AML-193 (cell line): ENCODE measurements at regions not wholly inside any gene's neighbourhood (a gene's known extent, or its start where the extent isn't known, plus 50 kb on each side); places are given as distances from the start of the nearest gene placed in this dataset.
"Not testable (repeated sequence)": the region's sequence is repeated elsewhere in the genome, so short reads cannot be mapped to it uniquely, and the experiment has no call there.

ENCODE experiments used
- DNase-seq, 2 experiments: peaks; one replicate each; lab custom pipeline; 2025; lab: John Stamatoyannopoulos, UW

DNA sequence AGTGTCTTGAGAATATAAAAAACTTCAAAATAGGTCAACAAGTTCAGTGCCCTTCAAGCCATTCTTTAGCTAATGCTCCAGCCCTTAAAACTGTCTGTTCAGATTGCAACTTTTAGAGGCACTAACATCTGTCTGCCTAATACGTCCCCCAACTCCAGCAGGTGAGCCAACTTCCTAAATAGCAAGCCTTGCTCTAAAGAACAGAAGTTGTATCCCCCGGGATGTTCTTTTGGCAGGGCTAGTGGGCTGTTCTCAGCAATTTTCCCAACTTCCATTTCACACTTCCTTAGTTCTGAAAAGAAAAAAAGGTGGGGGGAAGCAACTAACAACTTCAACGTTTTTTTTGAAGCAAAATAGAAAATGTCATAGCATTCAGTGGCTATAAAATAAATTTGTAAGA is 290.0 kb upstream of the PTCHD4 start:
- no peak for DNase-seq

DNA sequence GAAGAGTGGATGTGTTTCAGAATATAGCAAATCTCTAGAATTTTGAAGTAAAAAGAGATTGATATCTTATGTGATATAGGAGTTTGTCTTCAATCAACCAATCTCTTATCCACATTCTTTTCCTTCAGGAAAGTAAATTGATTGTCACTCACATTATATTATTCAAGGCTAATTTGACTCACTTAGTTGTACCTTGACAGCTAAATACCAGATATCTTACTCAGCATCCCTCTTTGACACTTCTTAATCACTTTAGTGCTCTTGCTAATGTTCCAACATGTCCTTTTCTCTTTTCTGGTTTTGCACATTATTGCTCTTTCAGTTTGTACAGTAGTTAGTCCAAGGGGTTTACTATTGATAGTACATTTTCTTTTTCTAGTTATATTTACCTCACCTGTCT is 286.9 kb upstream of the PTCHD4 start:
- DNase-seq, result no peak

DNA sequence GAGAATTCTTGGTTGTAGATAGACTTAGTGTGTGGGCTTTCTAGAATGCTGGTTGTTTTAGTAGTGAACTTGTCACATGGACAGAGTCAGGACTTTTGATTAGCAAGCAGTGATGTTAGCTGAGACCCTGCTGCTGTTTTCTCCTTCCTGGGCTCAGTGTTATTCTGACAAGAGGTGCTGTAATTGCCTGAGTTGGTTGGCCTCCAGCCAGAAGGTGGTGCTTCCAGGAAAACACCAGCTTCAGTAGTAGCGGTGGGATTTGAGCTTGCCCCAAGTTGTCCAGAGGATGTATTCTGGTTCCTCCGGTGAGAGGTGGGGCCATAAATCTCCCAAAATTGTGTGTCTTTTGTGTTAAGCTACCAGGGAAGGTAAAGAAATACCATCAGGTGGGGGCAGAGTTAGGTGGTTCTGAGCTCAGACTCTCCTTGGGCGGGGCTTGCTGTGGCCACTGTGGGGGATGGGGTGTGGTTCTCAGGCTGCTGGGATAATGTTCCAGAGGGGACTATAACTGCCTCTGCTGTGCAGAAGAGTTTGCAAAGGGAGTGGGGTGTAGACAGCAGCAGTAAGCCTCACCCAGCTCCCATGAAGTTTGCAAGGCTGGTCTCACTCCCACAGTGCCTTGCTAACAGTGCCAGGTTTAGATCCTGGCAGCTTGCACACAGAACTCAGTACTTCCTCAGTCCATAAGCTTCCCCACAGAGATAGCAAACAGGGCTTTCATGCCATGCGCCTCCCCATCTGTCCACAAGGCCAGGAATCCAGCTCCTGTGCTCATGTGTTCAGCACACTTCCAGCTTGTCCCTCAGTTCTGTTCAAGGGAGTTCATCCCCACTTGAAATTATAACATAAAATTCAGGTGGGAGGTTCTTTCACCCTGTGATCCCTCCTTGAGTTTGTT is 278.4 kb upstream of the PTCHD4 start:
- no peak for DNase-seq

DNA sequence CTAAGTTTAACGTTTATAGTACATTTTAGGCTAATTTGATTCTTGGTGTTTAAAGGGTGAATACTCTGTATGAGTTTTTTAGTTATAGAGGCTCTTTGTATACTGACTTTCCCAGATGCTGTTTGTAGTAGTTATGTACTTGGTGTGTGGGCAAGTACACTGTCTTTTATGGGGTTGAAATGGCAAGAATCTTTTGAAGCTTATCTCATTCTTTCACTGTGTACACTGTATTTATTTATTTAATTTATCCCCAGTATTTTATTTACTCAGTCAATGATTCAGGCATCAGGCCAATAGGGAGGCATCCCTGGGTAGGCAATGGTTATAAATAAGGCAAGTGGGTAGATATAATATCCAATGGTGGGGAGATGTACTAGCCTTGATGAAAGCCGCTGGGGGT is 277.0 kb upstream of the PTCHD4 start:
- DNase-seq, result no peak

DNA sequence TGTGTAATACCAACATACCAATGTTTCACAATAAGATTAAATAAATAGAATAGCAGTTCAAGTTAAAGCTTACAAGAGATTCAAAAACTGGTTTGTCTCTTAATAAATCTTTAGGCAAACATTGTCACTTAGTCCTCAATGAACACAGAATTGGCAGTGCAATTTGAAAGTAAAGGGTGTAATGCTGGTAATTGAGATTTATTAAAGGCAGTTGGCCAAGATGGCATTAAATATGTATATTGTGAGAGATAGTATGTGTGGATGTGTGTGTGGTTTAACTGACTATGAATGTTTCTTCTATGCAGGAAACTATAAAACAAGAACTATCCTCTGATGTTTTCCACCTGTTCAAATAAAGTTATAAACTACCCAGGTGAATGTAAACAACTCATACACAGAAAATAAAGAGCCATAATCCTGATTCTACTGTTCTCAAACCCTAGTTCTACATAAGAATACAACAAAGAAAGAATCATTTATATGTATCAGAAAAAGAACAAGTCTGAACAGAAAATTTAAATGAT is 267.9 kb upstream of the PTCHD4 start:
- no peak for DNase-seq

DNA sequence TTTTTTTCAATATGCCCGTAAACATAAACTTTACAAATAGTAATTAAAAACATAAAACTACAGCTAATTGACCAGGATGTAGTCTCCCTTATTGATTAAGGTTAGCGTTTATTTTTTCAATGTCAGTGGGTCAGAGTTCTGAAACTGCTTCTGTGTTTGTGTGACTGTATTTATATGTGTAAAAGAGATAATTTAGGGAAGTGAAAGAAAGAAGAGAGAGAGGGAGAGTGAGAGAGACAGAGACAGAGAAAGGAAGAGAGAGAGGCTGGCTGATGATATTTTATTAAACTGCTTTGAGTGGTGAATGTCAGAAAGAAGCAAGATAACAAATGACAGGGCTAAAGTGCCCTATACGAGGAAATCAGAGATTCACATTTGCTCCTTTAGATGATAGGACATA is 266.1 kb upstream of the PTCHD4 start:
- DNase-seq, result no peak

DNA sequence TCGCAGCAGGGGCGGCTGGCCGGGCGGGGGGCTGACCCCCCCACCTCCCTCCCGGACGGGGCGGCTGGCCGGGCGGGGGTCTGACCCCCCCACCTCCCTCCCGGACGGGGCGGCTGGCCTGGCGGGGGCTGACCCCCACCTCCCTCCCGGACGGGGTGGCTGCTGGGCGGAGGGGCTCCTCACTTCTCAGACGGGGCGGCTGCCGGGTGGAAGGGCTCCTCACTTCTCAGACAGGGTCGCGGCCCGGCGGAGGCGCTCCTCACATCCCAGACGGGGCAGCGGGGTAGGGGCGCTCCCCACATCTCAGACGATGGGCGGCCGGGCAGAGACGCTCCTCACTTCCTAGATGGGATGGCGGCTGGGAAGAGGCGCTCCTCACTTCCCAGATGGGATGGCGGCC is 260.2 kb upstream of the PTCHD4 start:
- DNase-seq, result not testable (repeated sequence)

DNA sequence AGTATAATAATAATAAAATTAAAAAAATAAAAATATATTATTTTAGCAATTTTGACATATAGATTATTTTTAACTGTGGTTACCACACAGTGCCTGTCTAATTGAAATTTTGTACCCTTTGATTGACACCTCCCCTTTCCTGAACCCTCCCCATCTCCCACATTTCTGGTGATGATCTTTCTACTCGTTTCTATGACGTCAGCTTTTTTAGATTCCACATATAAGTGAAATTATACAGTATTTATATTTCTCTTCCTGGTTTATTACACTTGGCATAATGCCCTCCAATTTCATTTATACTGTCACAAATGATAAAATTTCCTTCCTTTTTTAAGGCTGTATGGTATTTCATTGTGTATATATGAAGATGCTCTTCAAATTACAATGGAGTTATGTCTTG is 258.1 kb upstream of the PTCHD4 start:
- no peak for DNase-seq

DNA sequence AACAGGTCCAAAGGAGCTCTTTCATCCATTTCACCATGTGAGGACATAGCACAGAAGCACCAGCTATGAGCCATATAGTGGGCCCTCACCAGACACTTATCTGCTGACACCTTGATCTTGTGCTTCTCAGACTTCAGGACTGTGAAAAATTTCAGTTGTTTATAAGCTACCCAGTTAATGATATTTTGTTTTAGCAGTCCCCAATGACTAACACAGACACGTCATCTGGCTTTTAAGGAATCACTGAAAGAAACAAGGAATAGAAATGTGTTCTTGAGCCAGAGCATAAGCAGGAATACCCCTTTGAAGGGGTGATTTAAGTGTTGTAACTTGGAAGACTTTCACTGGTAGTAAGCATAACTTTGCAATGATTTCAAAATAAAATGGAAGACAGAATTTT is 214.7 kb upstream of the PTCHD4 start:
- no peak for DNase-seq

DNA sequence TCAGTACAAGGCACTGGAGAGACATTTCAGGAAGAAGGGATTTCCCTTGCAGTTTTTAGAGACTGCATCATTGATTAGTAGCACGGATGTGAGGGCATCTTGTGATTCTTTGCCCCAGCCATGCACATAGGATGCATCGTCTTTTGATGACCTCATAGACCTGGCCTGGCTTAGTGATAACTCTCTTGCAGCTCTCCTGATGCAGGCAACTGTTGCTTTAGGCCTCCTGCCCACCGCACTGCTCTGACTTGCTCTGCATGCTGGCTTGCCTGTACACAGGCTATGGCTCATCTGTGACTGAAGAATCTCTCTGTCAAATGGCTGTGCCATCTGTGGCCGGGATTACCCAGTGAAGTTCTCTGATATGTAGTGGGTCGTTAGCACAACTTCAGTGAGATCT is 207.7 kb upstream of the PTCHD4 start:
- no peak for DNase-seq

DNA sequence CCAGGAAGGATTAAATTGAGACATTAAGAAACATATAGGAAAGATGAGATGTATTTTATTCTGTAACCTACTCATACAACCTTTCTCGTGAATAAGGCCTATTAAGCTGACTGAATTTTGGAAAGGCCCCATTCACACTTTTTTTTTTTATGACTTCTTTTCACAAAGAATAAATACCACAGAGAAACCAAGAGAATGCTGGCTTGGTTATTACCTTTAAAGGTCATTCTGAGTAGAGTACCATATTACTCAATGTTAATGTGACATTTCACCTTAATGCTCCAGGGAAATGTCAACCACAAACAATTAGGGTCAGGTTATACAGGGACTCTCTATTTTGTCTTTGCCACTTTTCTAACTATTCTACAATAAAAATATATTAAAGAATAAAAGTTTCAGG is 204.9 kb upstream of the PTCHD4 start:
- DNase-seq, result no peak

DNA sequence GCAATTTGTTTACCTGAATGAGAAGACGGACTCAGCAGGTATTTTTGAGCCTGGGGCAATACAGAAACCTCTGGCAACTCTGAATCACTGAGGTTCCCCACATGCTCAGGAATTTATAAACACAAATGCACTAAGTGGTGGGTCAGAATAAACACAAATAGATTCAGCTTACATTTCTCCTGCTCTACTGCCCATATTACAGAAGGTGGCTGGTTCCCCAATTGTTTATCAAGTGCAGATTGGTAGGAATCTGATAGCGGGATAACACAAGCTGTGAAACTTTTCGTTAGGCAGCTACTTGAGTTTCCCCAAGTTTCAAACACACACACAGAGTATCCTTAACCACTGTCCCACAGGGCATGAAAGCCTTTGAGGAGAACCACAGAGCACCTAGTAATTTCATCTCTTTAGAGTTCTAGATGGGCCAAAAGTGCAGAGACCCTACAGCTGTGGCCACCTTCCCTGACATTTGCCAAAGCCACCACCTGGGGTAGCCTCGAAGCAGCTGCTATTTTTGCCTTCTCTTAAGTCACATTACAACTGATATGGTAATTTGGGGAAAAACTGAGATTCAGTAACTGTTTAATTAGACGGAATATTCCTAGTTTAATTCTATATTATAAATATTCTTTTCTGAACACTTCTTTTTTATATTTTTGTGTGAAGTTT is 204.2 kb upstream of the PTCHD4 start:
- no peak for DNase-seq

DNA sequence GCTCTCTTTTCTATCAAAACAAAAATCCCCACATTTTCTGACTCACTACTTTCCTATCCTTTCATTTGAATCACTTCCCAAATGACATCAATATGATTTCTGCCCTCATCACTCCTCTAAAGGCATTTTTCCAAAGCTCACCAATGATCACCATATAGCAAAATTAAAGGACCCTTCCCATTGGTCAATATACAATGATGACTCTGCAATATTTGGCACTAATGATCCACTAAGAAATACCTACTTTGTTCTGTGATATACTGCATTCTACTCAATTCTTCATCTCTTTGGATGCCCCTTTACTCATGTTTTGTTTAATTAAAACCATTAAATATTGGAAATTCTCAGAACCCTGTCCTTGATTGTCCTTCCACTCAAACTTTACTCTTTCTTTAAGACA is 200.3 kb upstream of the PTCHD4 start:
- DNase-seq, result no peak

DNA sequence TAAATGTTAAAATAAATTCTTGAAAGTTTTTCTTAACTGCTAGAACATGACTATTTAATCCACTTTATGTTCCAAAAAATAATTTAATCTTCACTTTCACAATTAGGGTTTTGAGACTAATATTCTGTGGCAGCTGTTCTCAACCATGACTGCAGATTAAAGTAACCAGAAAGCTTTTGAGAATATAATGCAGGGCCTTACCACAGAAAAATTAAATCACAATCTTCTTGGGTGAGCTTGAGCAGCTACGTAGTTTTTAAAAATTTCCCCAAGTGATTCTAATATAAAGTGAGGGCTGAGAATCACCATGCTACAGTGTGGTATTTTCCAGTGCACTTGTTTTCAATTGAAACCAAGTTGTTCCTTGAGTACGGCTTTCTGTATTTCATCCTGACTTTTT is 196.6 kb upstream of the PTCHD4 start:
- no peak for DNase-seq

DNA sequence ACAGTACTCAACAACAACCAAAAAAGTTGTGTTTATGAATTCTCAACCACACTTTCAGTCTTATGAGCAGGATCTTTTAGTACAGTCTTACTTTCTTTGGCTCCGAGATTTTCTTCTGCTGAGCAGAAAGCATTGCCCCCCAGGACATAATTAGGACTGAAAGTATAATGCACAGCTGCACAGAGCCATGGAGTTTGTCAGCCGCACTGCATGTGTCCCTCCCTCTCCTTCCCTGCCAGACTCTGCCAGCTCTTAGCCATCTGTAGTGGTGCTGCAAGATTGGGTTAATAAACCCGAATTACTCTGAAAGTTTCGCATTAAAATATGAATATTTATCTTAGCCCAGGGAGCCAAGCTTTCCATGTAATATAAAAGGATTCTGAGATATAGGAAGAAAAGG is 179.6 kb upstream of the PTCHD4 start:
- DNase-seq, result no peak

DNA sequence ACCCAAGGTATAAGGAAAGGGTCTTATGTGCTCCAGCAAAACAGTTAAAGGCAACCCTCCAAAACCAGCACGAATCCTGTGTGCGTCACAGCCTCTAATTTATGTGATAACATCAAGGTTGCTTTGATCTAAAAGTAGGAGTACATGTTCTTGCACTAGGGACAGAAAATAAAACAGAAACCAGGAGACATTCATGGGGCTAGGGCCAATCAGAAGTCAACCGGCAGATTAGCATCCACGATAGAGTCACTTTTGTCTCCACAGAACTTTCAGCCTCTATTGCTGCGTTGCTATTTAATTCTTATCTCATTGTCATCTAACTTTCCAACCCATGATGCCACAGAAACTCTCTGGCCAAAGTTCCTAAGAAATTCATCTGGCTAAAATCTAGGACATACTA is 178.8 kb upstream of the PTCHD4 start:
- no peak for DNase-seq

DNA sequence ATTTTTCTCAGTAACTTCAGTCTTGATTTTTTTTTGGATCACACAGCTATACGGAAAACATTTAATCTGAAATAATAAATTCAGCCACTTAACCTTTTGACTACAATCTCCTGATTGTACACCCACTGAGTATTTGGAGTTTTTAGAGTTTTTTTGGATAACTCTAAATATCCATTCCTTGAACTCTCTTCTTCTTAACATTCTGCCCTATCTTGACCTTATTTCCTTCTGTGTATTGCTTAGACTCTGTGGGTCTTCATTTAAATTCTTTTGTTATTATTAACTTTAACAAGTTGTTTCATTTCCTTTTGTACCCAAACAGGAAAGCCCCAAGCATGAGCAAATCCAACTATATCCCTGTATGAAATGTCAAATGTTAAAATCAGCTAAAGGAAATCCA is 170.2 kb upstream of the PTCHD4 start:
- DNase-seq, result no peak

DNA sequence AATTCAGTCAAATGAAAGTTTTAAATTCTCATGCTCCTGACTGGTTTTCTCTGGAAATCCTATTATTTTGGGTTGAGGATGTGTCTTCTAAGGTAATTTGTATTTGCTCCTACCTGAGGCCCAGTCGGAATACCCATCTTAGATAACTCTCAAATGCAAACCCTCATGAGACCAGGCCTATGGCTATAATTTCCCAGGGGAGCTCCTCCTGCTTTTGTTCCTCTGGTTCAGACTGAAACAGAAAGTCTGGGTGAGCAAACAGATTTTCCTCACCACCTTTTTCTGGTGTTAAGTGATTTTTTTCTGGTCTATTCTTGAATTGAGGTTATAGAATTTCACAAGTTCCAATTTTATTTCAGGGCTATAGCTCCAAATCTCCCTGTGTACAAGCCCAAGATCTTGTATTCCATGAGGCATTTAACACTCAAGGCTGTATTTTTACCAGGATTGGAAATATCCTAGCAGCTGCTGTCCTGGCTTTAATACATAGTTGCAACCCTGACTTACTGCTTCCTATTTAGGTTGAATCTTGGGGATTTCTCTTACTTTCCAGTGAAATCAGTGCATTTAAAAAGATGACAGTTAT is 169.1 kb upstream of the PTCHD4 start:
- no peak for DNase-seq

DNA sequence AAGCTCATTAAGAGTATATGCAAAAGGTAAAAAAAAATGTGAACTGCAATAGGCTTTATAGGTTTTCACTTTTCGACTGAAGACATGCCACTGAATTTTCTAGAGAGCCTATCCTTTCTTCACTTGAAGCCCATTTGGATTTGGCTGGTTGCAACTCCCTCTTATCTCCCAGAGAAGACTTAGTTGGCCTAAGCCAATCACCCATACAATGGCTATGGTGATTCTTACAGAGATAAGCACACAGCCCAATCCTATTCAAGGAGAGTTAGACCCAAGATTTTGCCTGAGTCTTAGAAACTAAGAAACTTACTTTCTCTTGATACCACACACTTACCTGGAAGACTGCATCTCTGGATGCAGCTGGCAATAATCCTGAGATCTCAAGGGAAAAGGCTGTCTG is 167.3 kb upstream of the PTCHD4 start:
- no peak for DNase-seq

DNA sequence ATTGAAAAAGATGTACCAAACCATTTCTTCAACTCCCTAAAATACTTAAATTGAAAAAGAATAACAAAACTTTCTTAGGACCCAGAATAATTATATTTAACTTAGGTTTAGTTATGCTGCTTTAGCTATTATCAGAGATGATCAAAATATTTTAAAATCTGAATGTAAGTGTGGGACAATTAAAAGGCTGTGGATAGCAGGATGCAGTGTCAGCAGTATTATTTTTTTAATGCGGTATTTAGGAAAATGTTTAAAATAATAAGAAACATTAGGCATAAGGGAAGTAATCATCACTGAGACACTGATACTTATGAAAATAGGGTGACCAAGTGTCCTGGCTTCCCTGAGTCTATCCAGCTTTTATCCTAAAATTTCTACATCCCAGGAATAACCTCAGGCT is 161.5 kb upstream of the PTCHD4 start:
- no peak for DNase-seq

DNA sequence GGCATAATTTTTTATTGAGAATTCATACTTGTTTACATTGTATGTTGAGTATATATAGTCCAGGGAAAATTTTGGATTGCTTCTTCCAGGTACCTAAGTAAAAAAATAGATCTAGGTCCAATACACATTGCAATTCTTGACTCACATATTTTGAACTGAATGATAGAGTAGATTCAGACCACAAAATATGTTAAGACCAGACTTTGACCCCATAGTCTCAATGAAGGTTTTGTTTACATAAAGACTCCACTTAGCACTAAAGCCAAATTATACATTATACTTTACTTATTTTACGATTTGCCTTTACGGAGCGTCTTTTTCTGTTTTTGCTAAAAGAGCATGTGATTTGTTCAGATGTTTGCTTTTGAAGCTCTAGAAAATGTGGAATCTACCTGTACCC is 144.1 kb upstream of the PTCHD4 start:
- DNase-seq, result no peak

DNA sequence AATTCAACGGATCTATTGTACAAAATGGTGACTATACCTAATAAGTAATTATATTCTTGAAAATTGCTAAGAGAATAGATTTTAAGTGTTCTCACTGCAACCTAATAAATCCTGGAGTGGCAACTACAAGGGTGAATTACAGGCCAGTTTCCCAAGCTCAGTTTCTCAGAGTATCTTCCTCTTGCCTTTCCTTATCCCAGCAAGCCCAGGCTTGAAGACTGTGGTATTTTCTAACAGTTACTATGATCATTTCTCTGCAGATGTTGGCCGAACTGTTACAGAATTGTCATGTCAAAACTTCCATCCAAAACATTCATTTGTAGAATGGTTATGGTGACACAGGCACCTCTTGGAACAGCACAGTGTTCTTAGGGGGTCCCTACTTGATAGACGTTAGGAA is 138.1 kb upstream of the PTCHD4 start:
- DNase-seq, result no peak

DNA sequence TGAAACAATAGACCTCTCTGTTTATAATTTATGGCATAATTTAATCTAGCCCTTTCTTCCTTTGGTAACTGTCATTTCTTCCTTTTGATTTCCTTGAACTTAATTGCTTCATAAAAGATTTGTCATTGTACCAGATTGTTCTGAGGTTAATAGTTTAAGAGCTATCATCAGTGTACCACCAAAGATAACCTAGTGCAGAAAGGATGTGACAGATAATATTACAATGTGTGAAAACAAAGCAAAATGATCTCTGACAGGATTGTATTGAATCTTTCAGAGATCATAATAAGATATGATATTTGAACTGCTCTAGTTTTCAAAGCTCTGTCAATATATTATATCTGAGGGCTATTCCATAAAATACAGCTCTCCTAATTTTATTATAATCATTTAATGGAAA is 132.1 kb upstream of the PTCHD4 start:
- no peak for DNase-seq
